ENCODE measurements at regions not wholly inside any gene's neighbourhood (a gene's known extent, or its start where the extent isn't known, plus 50 kb on each side); places are given as distances from the start of the nearest gene placed in this dataset.

DNA sequence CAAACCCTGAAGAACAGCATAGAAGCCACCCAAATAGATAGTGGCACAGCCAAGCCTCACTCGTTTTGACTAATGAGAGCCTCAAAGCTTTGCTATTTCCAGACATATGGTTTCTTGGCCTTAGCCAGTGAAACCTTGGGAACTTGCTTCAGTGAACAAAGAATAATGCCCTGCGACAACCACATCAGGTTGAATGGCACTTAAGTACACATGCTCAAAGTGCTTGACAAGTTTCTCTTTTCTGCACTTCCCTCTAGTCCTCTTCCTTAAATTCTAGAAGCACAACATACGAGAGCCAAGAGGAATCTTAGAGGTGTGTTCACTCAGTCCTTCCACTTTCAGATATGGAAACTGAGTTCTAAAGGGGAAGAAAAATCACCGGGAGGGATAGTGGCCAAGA, 258.3 kb downstream of the HAUS1 start:
- POLR2A ChIA-PET, result no interaction called here
- no peak for TF ChIP-seq ZNF501 (tag by site-specific recombination; IDR thresholded peaks at IDR 0.05)
- TF ChIP-seq SCRT2 (tag by site-specific recombination; IDR thresholded peaks at IDR 0.05), result no peak
- no peak for TF ChIP-seq ZNF555 (tag by site-specific recombination; conservative IDR thresholded peaks at IDR 0.05)
- no peak for TF ChIP-seq ZSCAN30 (tag by site-specific recombination; IDR thresholded peaks at IDR 0.05)
- no peak for TF ChIP-seq ZFP37 (tag by site-specific recombination; IDR thresholded peaks at IDR 0.05)
- TF ChIP-seq KLF1 (tag by site-specific recombination; IDR thresholded peaks at IDR 0.05), result no peak
- no peak overlapping the region for H3K27ac ChIP-seq (ENCODE audit: extremely low read depth, low read depth, low read length)
- no peaks in the 10 kb centered on the region for H3K9me3 ChIP-seq (ENCODE audit: control insufficient read depth, insufficient read depth, low read depth, low read length)
- H3K4me3 ChIP-seq (ENCODE audit: low read depth, low read length), result no peak overlapping the region
- H3K4me1 ChIP-seq (ENCODE audit: control insufficient read depth, insufficient read depth, low read length), result no peaks in the 10 kb centered on the region
- CTCF ChIA-PET, result interaction anchor here (0.6 to 1.7 kb wide), 3 partner anchors 14 to 81 kb away, joined by 3 to 5 read pairs (median 4); no protein-coding TSS in a partner anchor
- H3K36me3 ChIP-seq (ENCODE audit: control insufficient read depth in 2 of 2, insufficient read depth in 1 of 2, low read length in 2 of 2), result no peaks in the 10 kb centered on the region

GRCh38 chr18:46364048-46364447, 259.9 kb downstream of the HAUS1 start:
- Histone ChIP-seq H3K9me3 (ENCODE audit: control insufficient read depth, insufficient read depth, low read depth, low read length) (no peaks in the 10 kb centered on the region), H3K27ac (ENCODE audit: extremely low read depth, low read depth, low read length) (no peak overlapping the region), H3K4me1 (ENCODE audit: control insufficient read depth, insufficient read depth, low read length) (no peaks in the 10 kb centered on the region), H3K36me3 (ENCODE audit: control insufficient read depth in 2 of 2, insufficient read depth in 1 of 2, low read length in 2 of 2) (no peaks in the 10 kb centered on the region), H3K4me3 (ENCODE audit: low read depth, low read length) (no peak overlapping the region)
- TF ChIP-seq EGR2 (tag by site-specific recombination; IDR thresholded peaks at IDR 0.05; ENCODE audit: low read depth), result no peak
- TF ChIP-seq MEIS1 (CRISPR knock-in tag; IDR thresholded peaks at IDR 0.05; ENCODE audit: borderline replicate concordance), result no peak
- no peak for TF ChIP-seq ZXDB (tag by site-specific recombination; IDR thresholded peaks at IDR 0.05)
- TF ChIP-seq ZBTB17 (tag by site-specific recombination; IDR thresholded peaks at IDR 0.05), result no peak
- no peak for TF ChIP-seq ZFHX2 (tag by site-specific recombination; conservative IDR thresholded peaks at IDR 0.05)
- no peak for TF ChIP-seq ZNF623 (tag by site-specific recombination; IDR thresholded peaks at IDR 0.05)
- TF ChIP-seq ZNF621 (tag by site-specific recombination; IDR thresholded peaks at IDR 0.05), result no peak
- no peak for TF ChIP-seq ZNF133 (tag by site-specific recombination; IDR thresholded peaks at IDR 0.05)
- TF ChIP-seq ZNF768 (tag by site-specific recombination; IDR thresholded peaks at IDR 0.05), result no peak
- no peak for TF ChIP-seq ZNF660 (tag by site-specific recombination; IDR thresholded peaks at IDR 0.05)
- TF ChIP-seq, protein P1, sequence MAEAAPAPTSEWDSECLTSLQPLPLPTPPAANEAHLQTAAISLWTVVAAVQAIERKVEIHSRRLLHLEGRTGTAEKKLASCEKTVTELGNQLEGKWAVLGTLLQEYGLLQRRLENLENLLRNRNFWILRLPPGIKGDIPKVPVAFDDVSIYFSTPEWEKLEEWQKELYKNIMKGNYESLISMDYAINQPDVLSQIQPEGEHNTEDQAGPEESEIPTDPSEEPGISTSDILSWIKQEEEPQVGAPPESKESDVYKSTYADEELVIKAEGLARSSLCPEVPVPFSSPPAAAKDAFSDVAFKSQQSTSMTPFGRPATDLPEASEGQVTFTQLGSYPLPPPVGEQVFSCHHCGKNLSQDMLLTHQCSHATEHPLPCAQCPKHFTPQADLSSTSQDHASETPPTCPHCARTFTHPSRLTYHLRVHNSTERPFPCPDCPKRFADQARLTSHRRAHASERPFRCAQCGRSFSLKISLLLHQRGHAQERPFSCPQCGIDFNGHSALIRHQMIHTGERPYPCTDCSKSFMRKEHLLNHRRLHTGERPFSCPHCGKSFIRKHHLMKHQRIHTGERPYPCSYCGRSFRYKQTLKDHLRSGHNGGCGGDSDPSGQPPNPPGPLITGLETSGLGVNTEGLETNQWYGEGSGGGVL (tag by site-specific recombination; IDR thresholded peaks at IDR 0.05), result no peak
- no peak for TF ChIP-seq ZNF202 (tag by site-specific recombination; IDR thresholded peaks at IDR 0.05; ENCODE audit: borderline replicate concordance)
- no peak for TF ChIP-seq ZNF266 (tag by site-specific recombination; IDR thresholded peaks at IDR 0.05; ENCODE audit: low read depth)
- no peak for TF ChIP-seq ZNF707 (tag by site-specific recombination; IDR thresholded peaks at IDR 0.05)
- CTCF ChIA-PET, result interaction anchor here (0.9 to 1.7 kb wide), 2 partner anchors 83 to 294 kb away, joined by 3 to 5 read pairs; no protein-coding TSS in a partner anchor
- POLR2A ChIA-PET, result no interaction called here

GRCh38 chr18:46366201-46366600, 262.0 kb downstream of the HAUS1 start:
- TF ChIP-seq, protein P2, sequence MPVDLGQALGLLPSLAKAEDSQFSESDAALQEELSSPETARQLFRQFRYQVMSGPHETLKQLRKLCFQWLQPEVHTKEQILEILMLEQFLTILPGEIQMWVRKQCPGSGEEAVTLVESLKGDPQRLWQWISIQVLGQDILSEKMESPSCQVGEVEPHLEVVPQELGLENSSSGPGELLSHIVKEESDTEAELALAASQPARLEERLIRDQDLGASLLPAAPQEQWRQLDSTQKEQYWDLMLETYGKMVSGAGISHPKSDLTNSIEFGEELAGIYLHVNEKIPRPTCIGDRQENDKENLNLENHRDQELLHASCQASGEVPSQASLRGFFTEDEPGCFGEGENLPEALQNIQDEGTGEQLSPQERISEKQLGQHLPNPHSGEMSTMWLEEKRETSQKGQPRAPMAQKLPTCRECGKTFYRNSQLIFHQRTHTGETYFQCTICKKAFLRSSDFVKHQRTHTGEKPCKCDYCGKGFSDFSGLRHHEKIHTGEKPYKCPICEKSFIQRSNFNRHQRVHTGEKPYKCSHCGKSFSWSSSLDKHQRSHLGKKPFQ (tag by site-specific recombination; IDR thresholded peaks at IDR 0.05), result no peak
- TF ChIP-seq MEIS1 (CRISPR knock-in tag; IDR thresholded peaks at IDR 0.05; ENCODE audit: borderline replicate concordance), result no peak
- TF ChIP-seq ZNF610 (tag by site-specific recombination; IDR thresholded peaks at IDR 0.05; ENCODE audit: borderline replicate concordance), result no peak
- no peak for TF ChIP-seq ZNF366 (tag by site-specific recombination; conservative IDR thresholded peaks at IDR 0.05)
- CTCF ChIA-PET, result interaction anchor here (0.5 kb wide), 1 partner anchor 671 kb away, joined by 3 read pairs; no protein-coding TSS in a partner anchor
- Histone ChIP-seq H3K9me3 (ENCODE audit: control insufficient read depth, insufficient read depth, low read depth, low read length) (no peaks in the 10 kb centered on the region), H3K27ac (ENCODE audit: extremely low read depth, low read depth, low read length) (no peak overlapping the region), H3K4me3 (ENCODE audit: low read depth, low read length) (no peak overlapping the region), H3K36me3 (ENCODE audit: control insufficient read depth in 2 of 2, insufficient read depth in 1 of 2, low read length in 2 of 2) (no peaks in the 10 kb centered on the region), H3K4me1 (ENCODE audit: control insufficient read depth, insufficient read depth, low read length) (no peaks in the 10 kb centered on the region)
- POLR2A ChIA-PET, result no interaction called here
